ENCODE measurements at regions not wholly inside any gene's neighbourhood (a gene's known extent, or its start where the extent isn't known, plus 50 kb on each side); places are given as distances from the start of the nearest gene placed in this dataset.

DNA sequence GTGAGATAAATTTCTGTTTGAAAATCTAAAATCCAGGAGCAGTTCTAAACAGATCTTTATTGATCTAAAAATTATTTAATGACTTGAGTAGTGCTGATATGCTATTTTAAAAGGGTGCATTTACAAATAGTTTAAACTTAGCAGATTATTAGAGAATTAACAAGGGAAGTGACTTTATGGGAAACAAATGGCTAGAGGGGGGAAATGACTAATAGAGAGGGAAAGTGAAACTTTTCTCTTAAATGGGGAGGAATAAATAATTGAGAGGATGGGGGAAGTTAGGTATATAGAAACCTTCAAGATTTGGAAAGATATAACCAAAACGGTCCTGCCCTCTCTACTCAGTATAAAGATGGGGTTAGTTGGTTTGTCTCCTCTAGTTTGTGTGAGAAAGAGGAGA, 90.1 kb upstream of the ARMC3 start:
- H3K4me2 ChIP-seq: no peak overlapping the region
- DNase-seq (ENCODE audit: low read depth in 1 of 2, low spot score in 1 of 2) (no peak), FAIRE-seq (no peak), ATAC-seq (no peak)
- POLR2A ChIA-PET: no interaction called here
- WGBS (ENCODE audit: missing lambda C conversion rate): 8% methylated on average over 1 of the region's 1 CpG
- CTCF ChIA-PET: no interaction called here
- no peaks in the 10 kb centered on the region for H3K9me3 ChIP-seq
- no peak overlapping the region for H3K4me3 ChIP-seq
- no peaks in the 10 kb centered on the region for H3K4me1 ChIP-seq
- no peak for TF ChIP-seq FOSL2 (IDR thresholded peaks at IDR 0.05)
- no peak for TF ChIP-seq FOSL2 (CRISPR knock-in tag; IDR thresholded peaks at IDR 0.05)
- TF ChIP-seq, protein P1, sequence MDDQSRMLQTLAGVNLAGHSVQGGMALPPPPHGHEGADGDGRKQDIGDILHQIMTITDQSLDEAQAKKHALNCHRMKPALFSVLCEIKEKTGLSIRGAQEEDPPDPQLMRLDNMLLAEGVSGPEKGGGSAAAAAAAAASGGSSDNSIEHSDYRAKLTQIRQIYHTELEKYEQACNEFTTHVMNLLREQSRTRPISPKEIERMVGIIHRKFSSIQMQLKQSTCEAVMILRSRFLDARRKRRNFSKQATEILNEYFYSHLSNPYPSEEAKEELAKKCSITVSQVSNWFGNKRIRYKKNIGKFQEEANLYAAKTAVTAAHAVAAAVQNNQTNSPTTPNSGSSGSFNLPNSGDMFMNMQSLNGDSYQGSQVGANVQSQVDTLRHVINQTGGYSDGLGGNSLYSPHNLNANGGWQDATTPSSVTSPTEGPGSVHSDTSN (IDR thresholded peaks at IDR 0.05): no peak
- TF ChIP-seq, protein P2, sequence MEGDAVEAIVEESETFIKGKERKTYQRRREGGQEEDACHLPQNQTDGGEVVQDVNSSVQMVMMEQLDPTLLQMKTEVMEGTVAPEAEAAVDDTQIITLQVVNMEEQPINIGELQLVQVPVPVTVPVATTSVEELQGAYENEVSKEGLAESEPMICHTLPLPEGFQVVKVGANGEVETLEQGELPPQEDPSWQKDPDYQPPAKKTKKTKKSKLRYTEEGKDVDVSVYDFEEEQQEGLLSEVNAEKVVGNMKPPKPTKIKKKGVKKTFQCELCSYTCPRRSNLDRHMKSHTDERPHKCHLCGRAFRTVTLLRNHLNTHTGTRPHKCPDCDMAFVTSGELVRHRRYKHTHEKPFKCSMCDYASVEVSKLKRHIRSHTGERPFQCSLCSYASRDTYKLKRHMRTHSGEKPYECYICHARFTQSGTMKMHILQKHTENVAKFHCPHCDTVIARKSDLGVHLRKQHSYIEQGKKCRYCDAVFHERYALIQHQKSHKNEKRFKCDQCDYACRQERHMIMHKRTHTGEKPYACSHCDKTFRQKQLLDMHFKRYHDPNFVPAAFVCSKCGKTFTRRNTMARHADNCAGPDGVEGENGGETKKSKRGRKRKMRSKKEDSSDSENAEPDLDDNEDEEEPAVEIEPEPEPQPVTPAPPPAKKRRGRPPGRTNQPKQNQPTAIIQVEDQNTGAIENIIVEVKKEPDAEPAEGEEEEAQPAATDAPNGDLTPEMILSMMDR (IDR thresholded peaks at IDR 0.05): no peak
- TF ChIP-seq ZFP36 (IDR thresholded peaks at IDR 0.05; ENCODE audit: borderline replicate concordance, partially characterized antibody): no peak
- no peak for TF ChIP-seq ZNF302 (CRISPR knock-in tag; IDR thresholded peaks at IDR 0.05)
- no peak for TF ChIP-seq HEYL (CRISPR knock-in tag; IDR thresholded peaks at IDR 0.05)
- TF ChIP-seq, protein P3, sequence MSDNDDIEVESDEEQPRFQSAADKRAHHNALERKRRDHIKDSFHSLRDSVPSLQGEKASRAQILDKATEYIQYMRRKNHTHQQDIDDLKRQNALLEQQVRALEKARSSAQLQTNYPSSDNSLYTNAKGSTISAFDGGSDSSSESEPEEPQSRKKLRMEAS (IDR thresholded peaks at IDR 0.05): no peak
- no peak for TF ChIP-seq RNF2 (IDR thresholded peaks at IDR 0.05; ENCODE audit: borderline replicate concordance, low read depth)
- H3K27ac ChIP-seq: no peak overlapping the region

DNA sequence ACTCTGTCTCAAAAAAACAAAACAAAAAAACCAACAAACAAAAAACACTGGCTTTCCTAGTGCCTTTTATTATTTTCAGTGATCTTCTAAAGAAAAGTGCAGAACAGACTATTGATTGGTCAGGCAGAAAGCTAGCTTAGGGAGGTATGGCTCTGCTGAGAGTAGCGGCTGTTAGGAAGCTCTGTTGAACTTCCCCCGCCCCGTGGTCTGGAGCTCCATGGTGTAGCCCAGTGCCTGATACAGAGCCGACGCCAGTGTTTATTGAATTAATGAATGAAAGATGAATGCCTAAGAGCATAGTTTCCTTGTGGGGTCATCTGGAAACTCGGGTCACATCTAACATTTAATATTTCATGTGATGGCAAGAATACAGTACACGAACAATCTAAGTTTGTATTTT, 90.5 kb upstream of the ARMC3 start:
- DNase-seq (ENCODE audit: low read depth in 1 of 2, low spot score in 1 of 2) (no peak), ATAC-seq (no peak), FAIRE-seq (no peak)
- no peak overlapping the region for H3K4me2 ChIP-seq
- H3K9me3 ChIP-seq: no peaks in the 10 kb centered on the region
- POLR2A ChIA-PET: no interaction called here
- H3K27ac ChIP-seq: no peak overlapping the region
- CTCF ChIA-PET: interaction anchor here (0.8 kb wide), 1 partner anchor 9 kb away, joined by 3 read pairs; no protein-coding TSS in a partner anchor
- H3K4me1 ChIP-seq: no peaks in the 10 kb centered on the region
- 67% methylated on average over 7 of the region's 7 CpGs for WGBS (ENCODE audit: missing lambda C conversion rate)
- H3K4me3 ChIP-seq: no peak overlapping the region
- TF ChIP-seq HOXB13 (CRISPR knock-in tag; IDR thresholded peaks at IDR 0.05; ENCODE audit: low read depth): no peak
- no peak for TF ChIP-seq JUN (IDR thresholded peaks at IDR 0.05)
- TF ChIP-seq CHD2 (IDR thresholded peaks at IDR 0.05; ENCODE audit: low read length, partially characterized antibody): no peak
- TF ChIP-seq FOSL2 (IDR thresholded peaks at IDR 0.05): no peak
- TF ChIP-seq FOSL2 (CRISPR knock-in tag; IDR thresholded peaks at IDR 0.05): no peak
- TF ChIP-seq, protein P4, sequence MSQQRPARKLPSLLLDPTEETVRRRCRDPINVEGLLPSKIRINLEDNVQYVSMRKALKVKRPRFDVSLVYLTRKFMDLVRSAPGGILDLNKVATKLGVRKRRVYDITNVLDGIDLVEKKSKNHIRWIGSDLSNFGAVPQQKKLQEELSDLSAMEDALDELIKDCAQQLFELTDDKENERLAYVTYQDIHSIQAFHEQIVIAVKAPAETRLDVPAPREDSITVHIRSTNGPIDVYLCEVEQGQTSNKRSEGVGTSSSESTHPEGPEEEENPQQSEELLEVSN (IDR thresholded peaks at IDR 0.05; ENCODE audit: borderline replicate concordance, low read depth): no peak
- TF ChIP-seq, protein P1 (IDR thresholded peaks at IDR 0.05): no peak
- no peak for TF ChIP-seq ZFP36 (IDR thresholded peaks at IDR 0.05; ENCODE audit: borderline replicate concordance, partially characterized antibody)
- TF ChIP-seq POLR2AphosphoS2 (conservative IDR thresholded peaks at IDR 0.05; ENCODE audit: low read length): no peak
- TF ChIP-seq POLR2A (IDR thresholded peaks at IDR 0.05; ENCODE audit: low read length): no peak
- TF ChIP-seq CBX2 (IDR thresholded peaks at IDR 0.05; ENCODE audit: borderline replicate concordance, low read depth): no peak
- no peak for TF ChIP-seq EHMT2 (IDR thresholded peaks at IDR 0.05; ENCODE audit: low read depth)
- no peak for TF ChIP-seq CEBPB (IDR thresholded peaks at IDR 0.05)
- TF ChIP-seq RFX5 (IDR thresholded peaks at IDR 0.05): no peak
- TF ChIP-seq, protein P5, sequence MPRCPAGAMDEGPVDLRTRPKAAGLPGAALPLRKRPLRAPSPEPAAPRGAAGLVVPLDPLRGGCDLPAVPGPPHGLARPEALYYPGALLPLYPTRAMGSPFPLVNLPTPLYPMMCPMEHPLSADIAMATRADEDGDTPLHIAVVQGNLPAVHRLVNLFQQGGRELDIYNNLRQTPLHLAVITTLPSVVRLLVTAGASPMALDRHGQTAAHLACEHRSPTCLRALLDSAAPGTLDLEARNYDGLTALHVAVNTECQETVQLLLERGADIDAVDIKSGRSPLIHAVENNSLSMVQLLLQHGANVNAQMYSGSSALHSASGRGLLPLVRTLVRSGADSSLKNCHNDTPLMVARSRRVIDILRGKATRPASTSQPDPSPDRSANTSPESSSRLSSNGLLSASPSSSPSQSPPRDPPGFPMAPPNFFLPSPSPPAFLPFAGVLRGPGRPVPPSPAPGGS (IDR thresholded peaks at IDR 0.05): no peak

Measured in A549 (cell line).